ENCODE measurements at regions not wholly inside any gene's neighbourhood (a gene's known extent, or its start where the extent isn't known, plus 50 kb on each side); places are given as distances from the start of the nearest gene placed in this dataset.

- TF ChIP-seq POLR2AphosphoS5 (IDR thresholded peaks at IDR 0.05; ENCODE audit: low read depth, low read length) (no peak), REST (IDR thresholded peaks at IDR 0.05; ENCODE audit: insufficient read depth in 1 of 2, low read depth in 2 of 2, low read length in 1 of 2) (no peak), SIN3A (IDR thresholded peaks at IDR 0.05; ENCODE audit: borderline replicate concordance, insufficient read depth, low read depth, low read length) (no peak), TCF7L2 (IDR thresholded peaks at IDR 0.05; ENCODE audit: low read depth, low read length) (no peak), CTCF (IDR thresholded peaks at IDR 0.05) (no peak)
- Histone ChIP-seq H3K27me3 (ENCODE audit: control insufficient read depth, insufficient read depth, low read length) (no peaks in the 10 kb centered on the region), H3K9me3 (ENCODE audit: control insufficient read depth, insufficient read depth, low read depth, low read length) (no peaks in the 10 kb centered on the region), H3K4me3 (ENCODE audit: low read depth in 2 of 2, low read length in 2 of 2) (no peak overlapping the region), H3K36me3 (ENCODE audit: control insufficient read depth, insufficient read depth, low read length) (no peaks in the 10 kb centered on the region), H3K27ac (ENCODE audit: low read length) (no peak overlapping the region), H3K4me1 (ENCODE audit: control insufficient read depth, insufficient read depth, low read length) (no peaks in the 10 kb centered on the region)
- intact Hi-C loops (cut with micrococcal nuclease; ENCODE audit: unreplicated experiment): no loop called here
- ATAC-seq (no peak), DNase-seq (ENCODE audit: low read depth, low spot score) (no peak)
- no TSS peak for BruUV-seq (replicated peaks)
- POLR2A ChIA-PET: no interaction called here
- CTCF ChIA-PET: no interaction called here
- in situ Hi-C loops (cut with HindIII; ENCODE audit: low pct_unique_long_range_greater_than_20kb, low sequenced_read_pairs): no loop called here
Measured at GRCh38 chr6:81859884-81860283, 107.4 kb upstream of the TENT5A start.

GRCh38 chr6:81857812-81858211 lies 105.3 kb upstream of the TENT5A start:
- DNase-seq (ENCODE audit: low read depth, low spot score) (no peak), ATAC-seq (no peak)
- Histone ChIP-seq H3K36me3 (ENCODE audit: control insufficient read depth, insufficient read depth, low read length) (no peaks in the 10 kb centered on the region), H3K27me3 (ENCODE audit: control insufficient read depth, insufficient read depth, low read length) (no peaks in the 10 kb centered on the region), H3K27ac (ENCODE audit: low read length) (no peak overlapping the region), H3K4me3 (ENCODE audit: low read depth in 2 of 2, low read length in 2 of 2) (no peak overlapping the region), H3K4me1 (ENCODE audit: control insufficient read depth, insufficient read depth, low read length) (no peaks in the 10 kb centered on the region), H3K9me3 (ENCODE audit: control insufficient read depth, insufficient read depth, low read depth, low read length) (no peaks in the 10 kb centered on the region)
- intact Hi-C loops (cut with micrococcal nuclease; ENCODE audit: unreplicated experiment) (no loop called here), in situ Hi-C loops (cut with HindIII; ENCODE audit: low pct_unique_long_range_greater_than_20kb, low sequenced_read_pairs) (no loop called here)
- BruUV-seq (replicated peaks): no TSS peak
- TF ChIP-seq POLR2AphosphoS5 (IDR thresholded peaks at IDR 0.05; ENCODE audit: low read depth, low read length) (no peak), TCF7L2 (IDR thresholded peaks at IDR 0.05; ENCODE audit: low read depth, low read length) (no peak), CTCF (IDR thresholded peaks at IDR 0.05) (no peak), REST (IDR thresholded peaks at IDR 0.05; ENCODE audit: insufficient read depth in 1 of 2, low read depth in 2 of 2, low read length in 1 of 2) (no peak), SIN3A (IDR thresholded peaks at IDR 0.05; ENCODE audit: borderline replicate concordance, insufficient read depth, low read depth, low read length) (no peak)
- POLR2A ChIA-PET: no interaction called here
- CTCF ChIA-PET: no interaction called here

Measured in Panc1 (cell line).